ENCODE measurements at regions not wholly inside any gene's neighbourhood (a gene's known extent, or its start where the extent isn't known, plus 50 kb on each side); places are given as distances from the start of the nearest gene placed in this dataset.

DNA sequence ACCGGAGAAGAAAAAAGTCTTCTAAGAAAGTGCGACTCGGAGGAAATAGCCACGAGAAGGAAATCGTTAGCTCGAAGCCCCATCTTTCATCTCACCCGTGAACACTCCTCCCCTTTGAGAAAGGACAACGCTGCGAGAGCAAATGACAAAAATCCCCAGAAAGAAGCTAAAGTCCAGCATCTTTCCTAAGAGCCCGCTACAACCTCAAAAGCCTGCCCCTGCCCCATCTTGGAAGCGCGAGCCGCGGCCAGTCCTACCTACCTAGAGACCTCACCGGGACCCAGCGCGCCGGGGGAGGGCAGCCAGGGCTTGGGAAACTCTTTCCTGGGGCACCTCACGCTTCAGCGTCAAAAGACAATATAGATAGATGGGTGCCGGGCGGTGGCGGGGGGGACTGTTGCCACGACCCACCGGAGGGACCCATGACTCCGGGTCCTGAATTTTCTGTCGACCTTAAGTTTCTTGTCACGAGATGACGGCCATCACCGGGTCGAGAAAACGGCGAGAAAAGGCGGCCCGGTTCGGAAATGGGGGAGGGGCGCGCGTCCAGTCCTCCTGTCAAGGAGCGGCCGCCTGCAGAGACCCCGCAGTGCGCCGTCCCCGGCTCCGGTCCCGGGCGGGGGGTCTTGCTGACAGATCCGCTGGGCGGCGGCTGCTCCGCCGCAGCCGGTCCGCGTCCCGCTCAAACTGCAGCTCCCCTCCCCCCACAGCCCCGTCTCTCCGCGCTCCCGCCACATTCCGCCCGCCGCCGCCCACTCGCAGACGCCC is 65.9 kb downstream of the KCNRG start:
- FAIRE-seq (no peak), DNase-seq (ENCODE audit: low read depth) (no peak)
- no peaks in the 10 kb centered on the region for H3K36me3 ChIP-seq (ENCODE audit: insufficient read depth, low read length)
- H3K4me3 ChIP-seq (ENCODE audit: insufficient read depth, low read depth, low read length), result peak overlapping the region; percentile 93
- H3K27ac Mint-ChIP-seq (ENCODE audit: unreplicated experiment), result peak overlapping the region; percentile 95
- H3K27ac ChIP-seq (ENCODE audit: low read depth, low read length), result peak overlapping the region; percentile 95
- peak overlapping the region; percentile 93 for H3K9ac ChIP-seq (ENCODE audit: low read length)
- no peaks in the 10 kb centered on the region for H3K36me3 Mint-ChIP-seq (ENCODE audit: low read depth, unreplicated experiment)
- H2AFZ ChIP-seq (ENCODE audit: low read depth, low read length), result peak overlapping the region; percentile 57
- peak overlapping the region; percentile 98 for H3K4me3 Mint-ChIP-seq (ENCODE audit: unreplicated experiment)
- H3K9me3 ChIP-seq (ENCODE audit: insufficient read depth, low read depth, low read length), result no peaks in the 10 kb centered on the region
- H3K4me1 ChIP-seq (ENCODE audit: insufficient read depth, low read length), result peaks cover 7% of the 10 kb centered on the region
- H3K4me1 Mint-ChIP-seq (ENCODE audit: low read depth, unreplicated experiment), result peaks cover 12% of the 10 kb centered on the region
- H3K9me3 Mint-ChIP-seq (ENCODE audit: unreplicated experiment), result no peaks in the 10 kb centered on the region
- H3K79me2 ChIP-seq (ENCODE audit: insufficient read depth, low read length), result peaks cover 80% of the 10 kb centered on the region
- TF ChIP-seq, protein P1, sequence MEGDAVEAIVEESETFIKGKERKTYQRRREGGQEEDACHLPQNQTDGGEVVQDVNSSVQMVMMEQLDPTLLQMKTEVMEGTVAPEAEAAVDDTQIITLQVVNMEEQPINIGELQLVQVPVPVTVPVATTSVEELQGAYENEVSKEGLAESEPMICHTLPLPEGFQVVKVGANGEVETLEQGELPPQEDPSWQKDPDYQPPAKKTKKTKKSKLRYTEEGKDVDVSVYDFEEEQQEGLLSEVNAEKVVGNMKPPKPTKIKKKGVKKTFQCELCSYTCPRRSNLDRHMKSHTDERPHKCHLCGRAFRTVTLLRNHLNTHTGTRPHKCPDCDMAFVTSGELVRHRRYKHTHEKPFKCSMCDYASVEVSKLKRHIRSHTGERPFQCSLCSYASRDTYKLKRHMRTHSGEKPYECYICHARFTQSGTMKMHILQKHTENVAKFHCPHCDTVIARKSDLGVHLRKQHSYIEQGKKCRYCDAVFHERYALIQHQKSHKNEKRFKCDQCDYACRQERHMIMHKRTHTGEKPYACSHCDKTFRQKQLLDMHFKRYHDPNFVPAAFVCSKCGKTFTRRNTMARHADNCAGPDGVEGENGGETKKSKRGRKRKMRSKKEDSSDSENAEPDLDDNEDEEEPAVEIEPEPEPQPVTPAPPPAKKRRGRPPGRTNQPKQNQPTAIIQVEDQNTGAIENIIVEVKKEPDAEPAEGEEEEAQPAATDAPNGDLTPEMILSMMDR (IDR thresholded peaks at IDR 0.05; ENCODE audit: insufficient read depth, low read depth, low read length), result no peak
- no peak for TF ChIP-seq EZH2 (IDR thresholded peaks at IDR 0.05; ENCODE audit: insufficient read depth, low read length)
- no peaks in the 10 kb centered on the region for H3K27me3 ChIP-seq (ENCODE audit: insufficient read depth, low read length)
- H4K20me1 ChIP-seq (ENCODE audit: insufficient read depth, low read length), result peaks cover 8% of the 10 kb centered on the region
- no peaks in the 10 kb centered on the region for H3K27me3 Mint-ChIP-seq (ENCODE audit: low read depth, unreplicated experiment)
- peak overlapping the region; percentile 92 for H3K4me2 ChIP-seq (ENCODE audit: low read length)

DNA sequence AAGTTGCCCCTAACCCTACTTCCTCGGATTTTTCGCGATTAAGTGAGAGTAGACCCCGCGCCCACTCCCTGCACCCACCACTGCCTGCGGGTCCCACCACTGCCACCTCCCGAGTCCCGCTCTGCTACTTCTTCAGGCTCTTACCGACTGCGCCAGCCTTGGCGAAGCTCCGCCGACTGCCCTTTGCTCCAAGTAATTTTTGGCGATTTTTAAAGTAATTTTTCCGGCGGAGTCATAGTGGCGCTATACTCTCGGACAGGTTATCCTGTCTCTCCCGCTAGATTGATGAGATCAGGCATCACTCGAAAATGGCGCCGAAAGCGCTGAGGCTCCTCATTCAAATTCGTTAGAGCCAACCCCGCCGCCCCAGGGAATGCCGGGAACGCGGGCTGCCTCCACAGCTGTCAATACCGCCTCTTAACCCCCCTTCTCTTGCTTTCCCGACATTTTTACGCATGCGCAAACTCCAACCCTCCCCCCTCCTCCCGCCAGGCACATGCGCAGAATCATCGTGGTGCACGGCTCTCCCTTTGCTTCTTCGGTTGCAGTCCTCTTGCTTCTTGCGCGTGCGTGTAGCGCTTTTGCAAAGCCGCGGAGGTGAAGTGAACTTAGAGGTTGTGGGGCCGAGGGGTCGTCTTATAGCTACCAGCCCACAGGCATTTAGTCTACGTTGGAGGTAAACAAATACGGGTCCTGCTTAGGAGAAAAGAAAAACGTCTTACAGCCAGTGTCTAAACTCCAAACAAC is 66.6 kb downstream of the KCNRG start:
- Histone ChIP-seq H3K9ac (ENCODE audit: low read length) (peak overlapping the region; percentile 93), H3K9me3 (ENCODE audit: insufficient read depth, low read depth, low read length) (no peaks in the 10 kb centered on the region), H3K4me1 (ENCODE audit: insufficient read depth, low read length) (peaks cover 7% of the 10 kb centered on the region), H3K27ac (ENCODE audit: low read depth, low read length) (peak overlapping the region; percentile 95), H3K4me2 (ENCODE audit: low read length) (peak overlapping the region; percentile 95), H3K79me2 (ENCODE audit: insufficient read depth, low read length) (peaks cover 80% of the 10 kb centered on the region), H3K36me3 (ENCODE audit: insufficient read depth, low read length) (no peaks in the 10 kb centered on the region), H2AFZ (ENCODE audit: low read depth, low read length) (peak overlapping the region; percentile 79), H4K20me1 (ENCODE audit: insufficient read depth, low read length) (peaks cover 10% of the 10 kb centered on the region), H3K4me3 (ENCODE audit: insufficient read depth, low read depth, low read length) (peak overlapping the region; percentile 93), H3K27me3 (ENCODE audit: insufficient read depth, low read length) (no peaks in the 10 kb centered on the region)
- no peaks in the 10 kb centered on the region for H3K9me3 Mint-ChIP-seq (ENCODE audit: unreplicated experiment)
- TF ChIP-seq, protein P1 (IDR thresholded peaks at IDR 0.05; ENCODE audit: insufficient read depth, low read depth, low read length), result no peak
- TF ChIP-seq EZH2 (IDR thresholded peaks at IDR 0.05; ENCODE audit: insufficient read depth, low read length), result no peak
- peak; percentile 95 for DNase-seq (ENCODE audit: low read depth)
- peak overlapping the region; percentile 95 for H3K27ac Mint-ChIP-seq (ENCODE audit: unreplicated experiment)
- peaks cover 12% of the 10 kb centered on the region for H3K4me1 Mint-ChIP-seq (ENCODE audit: low read depth, unreplicated experiment)
- peak overlapping the region; percentile 98 for H3K4me3 Mint-ChIP-seq (ENCODE audit: unreplicated experiment)
- peak; percentile 85 for FAIRE-seq
- no peaks in the 10 kb centered on the region for H3K36me3 Mint-ChIP-seq (ENCODE audit: low read depth, unreplicated experiment)
- H3K27me3 Mint-ChIP-seq (ENCODE audit: low read depth, unreplicated experiment), result no peaks in the 10 kb centered on the region

Data from astrocyte (in vitro differentiated cells and primary cell).